Esophagus muscularis mucosa (tissue), 4 donors: ENCODE measurements at regions not wholly inside any gene's neighbourhood (a gene's known extent, or its start where the extent isn't known, plus 50 kb on each side); places are given as distances from the start of the nearest gene placed in this dataset.

ENCODE experiments used
- DNase-seq: peaks from one replicate; pipeline ENCODE4 v3.0.0-alpha.2; 2017; ENCODE audit errors: extremely low spot score
- H3K27ac ChIP-seq, 4 donors: fragments of 200-600 bp; sonication (generic); replicated peaks in 1 of 4; 1 replicate in 3 of 4; 2 replicates in 1 of 4; pipeline ENCODE4 v1.5.1; 2016 to 2019; ENCODE audit warnings: mild to moderate bottlenecking in 1 of 4
- H3K27me3 ChIP-seq, 4 donors: fragments of 200-600 bp; sonication (generic); one replicate each; pipeline versions ENCODE4 v1.5.1 to v1.6.0; 2016 to 2019
- H3K36me3 ChIP-seq, 4 donors: fragments of 200-600 bp; sonication (generic); one replicate each; pipeline ENCODE4 v1.5.1; 2016 to 2019
- H3K4me1 ChIP-seq, 4 donors: fragments of 200-600 bp; sonication (generic); one replicate each; pipeline ENCODE4 v1.5.1; 2016 to 2019
- H3K4me3 ChIP-seq, 4 donors: fragments of 200-600 bp; sonication (generic); 1 replicate in 2 of 4; 2 replicates in 2 of 4; pipeline ENCODE4 v1.5.1; 2016 to 2019; ENCODE audit warnings: mild to moderate bottlenecking in 4 of 4, moderate library complexity in 1 of 4
- H3K9me3 ChIP-seq, 4 donors: fragments of 200-600 bp; sonication (generic); 1 replicate in 3 of 4; 2 replicates in 1 of 4; pipeline ENCODE4 v1.5.1; 2016 to 2019
- CTCF ChIP-seq, 3 experiments: fragments of 200-600 bp in 2 of 3; fragments of 450-650 bp in 1 of 3; sonication (generic) in 2 of 3; IDR thresholded peaks; one replicate each; pipeline ENCODE4 v1.5.1; 2017 to 2019; ENCODE audit warnings: antibody characterized with exemption in 3 of 3, mild to moderate bottlenecking in 2 of 3, moderate library complexity in 1 of 3
- EP300 ChIP-seq: sonication (generic); formaldehyde crosslinking; IDR thresholded peaks from one replicate; pipeline ENCODE4 v1.6.1; 2017; ENCODE audit warnings: antibody characterized with exemption
- POLR2A ChIP-seq: fragments of 450-650 bp; IDR thresholded peaks from one replicate; pipeline ENCODE4 v1.6.1; 2017; ENCODE audit warnings: antibody characterized with exemption, moderate library complexity, mild to moderate bottlenecking, low read depth
- POLR2AphosphoS5 ChIP-seq, 2 donors: sonication (generic); formaldehyde crosslinking; IDR thresholded peaks; one replicate each; pipeline ENCODE4 v1.6.1; 2017; ENCODE audit warnings: antibody characterized with exemption in 2 of 2
- WGBS: methylation state at CpG from one replicate; pipeline ENCODE4 v1.1.5; 2018; 5-methylcytosine and 5-hydroxymethylcytosine counted together
- intact Hi-C: fragments of 100-400 bp; cut with DNase I; formaldehyde crosslinking; loops from one replicate; pipeline ENCODE4 v1.15.1; 2023

- TF ChIP-seq POLR2AphosphoS5 (IDR thresholded peaks at IDR 0.05) (no peak), CTCF (IDR thresholded peaks at IDR 0.05) (no peak), POLR2A (no peak), EP300 (no peak)
- no peak for DNase-seq
- peaks cover 0 to 96% (median 0%) of the 10 kb centered on the region in 4 donors for H3K27me3 ChIP-seq
- 24% methylated on average over 15 of the region's 15 CpGs for WGBS
- intact Hi-C loops = no loop called here
- H3K36me3 ChIP-seq = no peaks in the 10 kb centered on the region
- H3K9me3 ChIP-seq = no peaks in the 10 kb centered on the region
- no peak overlapping the region for H3K27ac ChIP-seq
- no peaks in the 10 kb centered on the region for H3K4me1 ChIP-seq
- H3K4me3 ChIP-seq = no peak overlapping the region
These were observed 561.1 kb downstream of the NPHP4 start for GRCh38 chr1:5430911-5431697.

- Histone ChIP-seq H3K27me3 (peaks cover 0 to 96% (median 0%) of the 10 kb centered on the region in 4 donors), H3K27ac (no peak overlapping the region), H3K36me3 (no peaks in the 10 kb centered on the region), H3K9me3 (no peaks in the 10 kb centered on the region), H3K4me3 (no peak overlapping the region), H3K4me1 (no peaks in the 10 kb centered on the region)
- intact Hi-C loops = no loop called here
- 88% methylated on average over 4 of the region's 4 CpGs for WGBS
- no peak for TF ChIP-seq POLR2AphosphoS5 (IDR thresholded peaks at IDR 0.05)
- DNase-seq = no peak
These were observed 562.1 kb downstream of the NPHP4 start for GRCh38 chr1:5430136-5430535.

GRCh38 chr1:5428351-5428750 lies 563.9 kb downstream of the NPHP4 start:
- TF ChIP-seq POLR2A = no peak
- no peak for TF ChIP-seq EP300
- TF ChIP-seq CTCF (IDR thresholded peaks at IDR 0.05) = no peak
- TF ChIP-seq POLR2AphosphoS5 (IDR thresholded peaks at IDR 0.05) = no peak
- Histone ChIP-seq H3K27me3 (peaks cover 0 to 96% (median 6%) of the 10 kb centered on the region in 4 donors), H3K4me3 (no peak overlapping the region), H3K36me3 (no peaks in the 10 kb centered on the region), H3K27ac (no peak overlapping the region), H3K9me3 (no peaks in the 10 kb centered on the region), H3K4me1 (no peaks in the 10 kb centered on the region)
- intact Hi-C loops = no loop called here
- DNase-seq = no peak
- 71% methylated on average over 7 of the region's 7 CpGs for WGBS

GRCh38 chr1:5427026-5427613 lies 565.1 kb downstream of the NPHP4 start:
- Histone ChIP-seq H3K27me3 (peaks cover 0 to 96% (median 11%) of the 10 kb centered on the region in 4 donors), H3K4me3 (no peak overlapping the region), H3K27ac (no peak overlapping the region), H3K36me3 (no peaks in the 10 kb centered on the region), H3K4me1 (no peaks in the 10 kb centered on the region), H3K9me3 (no peaks in the 10 kb centered on the region)
- no peak for DNase-seq
- TF ChIP-seq POLR2A = no peak
- TF ChIP-seq CTCF (IDR thresholded peaks at IDR 0.05) = no peak
- no peak for TF ChIP-seq EP300
- no peak for TF ChIP-seq POLR2AphosphoS5 (IDR thresholded peaks at IDR 0.05)
- 80% methylated on average over 9 of the region's 9 CpGs for WGBS
- intact Hi-C loops = no loop called here

GRCh38 chr1:5424802-5425703 lies 567.2 kb downstream of the NPHP4 start:
- no peaks in the 10 kb centered on the region for H3K4me1 ChIP-seq
- H3K4me3 ChIP-seq = no peak overlapping the region
- DNase-seq = no peak
- TF ChIP-seq POLR2AphosphoS5 (IDR thresholded peaks at IDR 0.05) = no peak
- TF ChIP-seq POLR2A = no peak
- no peak for TF ChIP-seq EP300
- TF ChIP-seq CTCF (IDR thresholded peaks at IDR 0.05) = no peak
- no peaks in the 10 kb centered on the region for H3K9me3 ChIP-seq
- H3K27ac ChIP-seq = no peak overlapping the region
- no peaks in the 10 kb centered on the region for H3K36me3 ChIP-seq
- intact Hi-C loops = no loop called here
- H3K27me3 ChIP-seq = peaks cover 0 to 95% (median 11%) of the 10 kb centered on the region in 4 donors
- WGBS = 38% methylated on average over 19 of the region's 19 CpGs
